ENCODE measurements at regions not wholly inside any gene's neighbourhood (a gene's known extent, or its start where the extent isn't known, plus 50 kb on each side); places are given as distances from the start of the nearest gene placed in this dataset.

DNA sequence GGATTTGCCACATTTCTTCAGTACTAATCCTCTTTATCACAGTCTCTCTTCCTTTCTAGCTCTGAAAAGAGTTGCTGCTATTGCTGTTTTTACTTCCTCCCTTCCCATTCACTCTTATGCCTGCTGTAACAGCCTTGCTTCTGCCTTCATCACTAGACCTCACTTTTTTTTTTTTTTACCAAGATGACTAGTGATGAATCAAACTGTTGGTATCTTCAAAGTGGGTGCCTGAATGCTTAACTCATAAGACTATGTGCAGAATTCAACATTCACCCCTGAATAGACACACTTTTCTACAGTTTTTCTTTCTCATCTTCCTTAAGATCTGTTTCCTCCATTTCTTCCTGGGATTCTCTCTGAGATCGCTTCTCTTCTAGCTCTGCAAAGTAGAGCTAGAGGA is 217.2 kb upstream of the HTR2A start:
- DNase-seq (ENCODE audit: low spot score) = peak; percentile 70

DNA sequence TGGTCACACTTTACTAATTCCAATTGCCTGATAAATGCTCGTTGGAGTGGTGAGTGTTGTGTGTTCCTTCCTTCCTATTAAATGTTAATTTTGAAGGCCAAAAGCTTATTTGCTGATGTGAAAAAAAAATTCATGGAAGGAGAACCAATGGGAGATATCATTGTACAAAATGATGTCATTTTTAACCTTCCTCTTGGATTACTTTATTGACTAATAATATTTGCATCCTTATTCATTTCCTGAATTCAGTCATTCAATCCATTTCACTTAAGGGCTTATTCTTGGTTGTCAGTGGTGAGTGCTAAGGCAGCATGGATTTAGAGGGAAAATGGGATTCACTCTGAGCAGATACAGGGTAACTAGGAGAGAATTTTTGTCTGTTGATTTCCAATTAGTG is 216.0 kb upstream of the HTR2A start:
- DNase-seq (ENCODE audit: low spot score) = no peak

DNA sequence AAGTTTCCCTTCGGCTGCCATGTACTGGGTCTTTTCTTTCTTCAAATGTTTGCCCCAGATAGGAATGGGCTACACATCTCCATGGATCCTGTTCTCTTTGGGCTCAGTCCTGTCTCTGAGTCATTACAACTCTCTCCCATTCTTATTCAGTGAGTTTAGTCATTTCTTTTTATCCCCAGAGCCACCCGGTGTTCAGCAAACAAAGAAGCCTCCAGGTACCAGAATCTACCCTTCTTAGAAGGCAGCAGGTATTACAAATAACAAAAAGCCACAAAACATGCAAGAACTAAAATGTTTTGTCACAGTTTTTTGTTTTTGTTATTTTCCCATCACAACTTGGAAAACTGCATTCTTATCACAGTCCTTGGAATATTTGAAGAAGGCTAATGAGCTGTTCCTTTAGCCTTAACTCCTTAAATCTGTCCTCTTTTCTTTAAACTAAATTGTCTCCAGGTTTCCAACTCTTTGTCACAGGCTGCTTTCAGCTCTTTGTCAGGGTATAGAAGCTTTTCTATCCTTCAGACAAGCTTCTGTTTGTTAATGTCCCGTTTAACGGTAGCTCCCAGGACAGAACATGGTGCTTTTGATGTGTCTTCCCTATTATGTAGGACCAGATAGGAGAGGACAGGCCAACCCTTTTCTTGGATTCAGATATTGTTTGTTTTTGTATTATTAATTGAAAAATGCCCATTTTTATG is 215.5 kb upstream of the HTR2A start:
- DNase-seq (ENCODE audit: low spot score) = peak; percentile 29

DNA sequence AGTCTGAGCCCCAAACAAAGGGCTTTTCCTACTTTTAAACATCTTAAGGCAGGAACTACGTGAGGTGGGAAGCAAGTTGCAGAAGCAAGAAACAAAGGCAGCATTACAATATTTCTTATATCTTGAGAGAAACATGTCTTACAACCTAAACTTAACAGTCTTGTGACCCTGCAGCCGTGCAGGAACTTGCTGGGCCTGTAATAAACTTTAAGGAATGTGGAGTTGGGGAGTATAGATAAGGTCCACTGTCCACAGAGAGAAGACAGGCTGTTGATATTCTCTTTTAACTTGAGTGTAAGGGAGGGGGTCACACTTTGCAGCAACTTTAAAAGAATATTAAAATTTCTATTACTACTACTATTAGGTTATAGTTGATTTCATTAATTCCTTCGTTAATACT is 214.6 kb upstream of the HTR2A start:
- DNase-seq (ENCODE audit: low spot score) = no peak

DNA sequence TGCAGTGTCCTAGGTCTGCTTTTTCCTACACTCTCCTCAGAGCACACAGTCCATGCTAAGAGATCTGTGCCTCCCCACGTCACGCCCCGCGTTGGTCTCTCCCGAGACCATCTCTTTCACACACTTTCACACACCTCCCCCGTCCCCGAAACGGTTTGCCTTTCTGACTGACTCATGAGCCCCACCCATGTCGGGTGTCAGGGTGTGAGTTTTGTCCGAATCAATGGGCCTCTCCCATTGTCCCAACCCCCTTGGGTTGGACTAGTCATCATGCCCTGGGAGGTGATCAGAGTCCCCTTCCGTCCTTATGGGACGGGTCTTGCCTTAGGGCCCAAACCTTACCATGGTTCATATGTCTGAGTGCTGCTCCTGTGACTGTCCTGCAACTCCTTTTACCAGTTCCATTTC is 214.0 kb upstream of the HTR2A start:
- no peak for DNase-seq (ENCODE audit: low spot score)

DNA sequence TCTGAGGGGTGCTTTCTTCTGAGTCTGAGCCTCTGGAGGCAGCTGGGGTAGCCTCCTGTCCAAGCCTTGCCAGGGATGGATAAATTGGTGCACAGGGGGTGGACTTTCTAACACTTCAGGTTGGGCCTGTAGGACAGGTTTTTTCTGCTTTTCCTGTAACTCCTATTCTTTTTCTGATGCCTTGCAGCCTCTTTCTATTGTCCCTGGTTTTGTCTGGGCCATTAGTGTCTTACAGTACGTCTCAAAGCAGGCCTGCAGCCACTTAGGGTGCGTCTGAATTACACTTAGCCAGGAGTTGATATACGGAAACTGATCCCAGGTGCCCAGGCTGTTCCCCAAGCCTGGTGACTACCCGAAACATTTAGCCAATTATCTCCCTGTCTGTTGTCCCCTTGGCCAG is 213.3 kb upstream of the HTR2A start:
- no peak for DNase-seq (ENCODE audit: low spot score)

DNA sequence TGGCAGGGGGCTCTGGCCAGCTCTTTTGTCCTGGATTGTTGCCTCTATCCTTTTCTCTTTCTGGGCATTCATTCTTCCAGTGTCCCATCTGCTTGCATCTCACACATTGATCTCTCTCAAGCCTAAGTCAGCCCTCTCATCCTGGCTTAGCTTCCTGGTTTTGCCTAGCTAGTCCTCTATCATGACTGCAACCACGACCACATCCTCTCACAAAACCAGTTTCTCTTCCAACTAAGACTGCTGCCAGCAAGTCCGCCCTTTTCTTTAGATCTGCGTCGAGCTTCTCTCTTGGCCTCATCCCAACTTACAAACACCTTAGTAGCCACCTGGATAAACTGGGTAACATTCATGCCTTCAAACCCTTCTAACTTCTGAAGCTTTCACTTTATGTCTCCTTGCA is 212.2 kb upstream of the HTR2A start:
- DNase-seq (ENCODE audit: low spot score) = no peak

DNA sequence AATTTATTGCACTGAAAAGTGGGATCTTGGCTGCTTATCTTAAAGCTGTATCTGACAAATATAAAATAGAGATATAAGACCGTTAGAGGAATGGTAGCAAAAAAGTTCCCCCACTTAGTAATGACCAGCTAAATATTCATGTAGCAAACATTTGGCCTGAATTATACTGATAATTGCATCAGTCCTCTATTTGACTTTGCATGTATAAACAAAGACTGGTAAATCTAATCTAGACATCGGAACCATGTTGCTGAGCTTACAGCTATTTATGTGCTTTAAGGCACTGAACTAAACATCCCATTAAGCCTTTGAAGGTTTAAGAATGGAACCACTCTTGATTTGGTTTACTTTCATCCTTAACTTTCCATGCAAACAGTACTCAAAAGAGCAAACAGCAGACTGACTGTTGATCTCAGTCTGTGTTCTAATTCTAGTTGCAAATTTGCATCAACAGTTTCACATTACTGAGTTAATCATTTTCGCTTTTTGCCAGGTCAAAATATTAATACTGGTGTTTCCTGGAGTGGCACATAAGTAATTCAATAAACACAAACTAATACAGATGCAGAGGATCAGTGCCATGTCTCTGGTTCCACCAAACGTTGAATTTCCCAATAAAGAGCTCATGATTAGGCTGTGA is 203.5 kb upstream of the HTR2A start:
- no peak for DNase-seq (ENCODE audit: low spot score)

DNA sequence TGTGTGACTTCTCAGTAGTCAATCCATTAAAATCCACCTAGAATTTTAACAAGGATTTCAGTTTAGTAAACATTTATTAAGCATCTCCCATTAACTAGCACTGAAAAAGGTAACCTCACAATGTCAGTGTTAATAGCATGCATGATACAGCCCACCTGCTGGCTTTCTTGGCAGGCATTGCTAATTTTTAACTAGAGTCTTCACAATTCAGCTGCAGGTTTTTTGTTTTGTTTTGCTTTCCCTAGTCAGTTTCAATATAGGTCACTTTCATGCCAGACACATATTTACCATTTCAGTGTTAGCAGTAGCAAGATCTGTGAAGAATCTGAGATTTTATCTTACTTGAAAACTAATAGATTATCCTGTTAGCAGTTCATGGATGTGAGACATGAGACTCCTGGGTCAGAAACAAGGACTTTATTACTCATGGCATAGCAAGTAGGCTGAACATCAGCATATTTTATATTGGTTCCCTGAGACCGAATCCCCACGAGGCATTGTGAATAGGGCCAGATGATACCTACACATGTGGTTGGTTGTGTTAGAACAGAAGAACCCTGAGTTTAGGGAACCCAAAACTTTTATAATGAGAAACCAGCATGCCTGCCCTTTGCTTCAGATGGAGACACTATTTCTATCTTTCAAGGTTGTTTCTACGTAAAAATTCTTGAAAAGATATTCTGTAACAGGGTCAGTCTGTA is 198.0 kb upstream of the HTR2A start:
- no peak for DNase-seq (ENCODE audit: low spot score)

DNA sequence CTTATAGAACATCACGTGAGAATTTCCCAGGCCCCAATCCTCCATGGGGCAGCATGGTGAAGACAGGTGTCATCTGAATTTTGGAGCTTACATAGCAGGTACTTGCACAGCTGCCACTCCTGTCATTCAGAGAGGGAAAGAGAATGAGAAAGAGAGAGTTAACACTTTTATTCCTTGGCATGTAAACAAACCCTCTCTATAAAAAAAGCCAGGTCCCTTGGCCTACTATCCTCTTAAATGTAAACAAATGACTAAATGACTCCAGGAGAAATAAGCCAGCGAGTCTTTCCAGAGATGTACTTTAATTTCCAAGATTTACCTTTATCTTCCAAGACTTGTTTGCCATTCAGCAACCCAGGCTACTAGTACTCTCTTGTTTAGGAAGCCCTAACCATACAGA is 195.3 kb upstream of the HTR2A start:
- DNase-seq (ENCODE audit: low spot score) = no peak

DNA sequence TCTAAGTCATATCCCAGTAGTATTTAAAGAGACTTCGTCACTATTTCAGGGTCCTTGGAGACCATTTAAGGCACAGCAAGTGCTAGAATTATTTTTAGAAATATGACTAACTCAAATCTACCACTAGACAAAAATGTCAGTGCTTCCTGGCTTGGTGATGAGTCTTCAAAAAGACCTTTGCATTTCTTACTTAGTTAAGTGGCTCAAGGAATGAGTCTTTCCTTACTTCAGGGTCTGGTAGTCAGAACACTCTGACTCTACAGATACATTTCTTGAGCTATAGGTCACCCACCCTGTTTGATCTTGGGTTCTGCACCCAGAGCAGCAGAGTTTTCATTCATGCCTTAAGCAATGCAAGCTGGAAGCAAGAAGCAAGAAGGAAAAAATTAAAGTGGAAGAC is 191.0 kb upstream of the HTR2A start:
- DNase-seq (ENCODE audit: low spot score) = peak; percentile 49

DNA sequence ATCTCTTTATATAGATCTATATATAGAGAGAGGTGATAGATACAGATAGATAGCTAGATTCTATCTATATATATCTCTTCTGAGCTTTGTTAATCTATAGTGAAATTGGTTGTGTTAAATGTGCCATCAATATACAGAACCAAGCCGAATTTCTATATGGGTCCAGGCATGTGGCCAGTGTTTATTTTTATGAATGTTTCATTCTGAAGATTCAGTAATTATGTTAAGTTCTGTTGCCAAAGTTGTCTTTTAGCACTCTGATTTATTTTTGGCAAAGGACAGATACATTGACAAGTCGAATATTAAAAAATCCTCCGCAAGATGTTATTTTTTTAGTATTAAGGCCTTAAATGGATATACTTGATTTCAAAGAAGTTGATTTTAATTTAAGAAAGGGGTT is 190.4 kb upstream of the HTR2A start:
- no peak for DNase-seq (ENCODE audit: low spot score)

DNA sequence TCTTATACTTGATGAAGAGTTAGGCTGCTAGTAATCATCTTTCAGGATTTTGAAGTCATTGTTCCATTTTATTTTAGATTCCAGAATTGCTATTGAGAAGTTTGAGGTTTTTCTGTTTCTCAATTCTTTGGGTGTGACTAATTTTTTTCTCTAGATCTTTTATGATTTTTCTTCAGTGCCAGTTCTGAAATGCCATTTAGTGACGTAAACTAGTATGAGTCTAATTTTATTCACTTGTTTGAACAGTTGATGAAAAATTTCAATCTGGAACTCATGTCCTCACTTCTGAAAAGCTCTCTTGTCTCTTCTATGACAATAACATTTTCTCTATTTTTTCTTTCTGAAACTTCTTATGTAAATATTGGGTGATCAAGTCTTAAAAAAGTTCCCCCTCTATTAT is 188.5 kb upstream of the HTR2A start:
- peak; percentile 38 for DNase-seq (ENCODE audit: low spot score)

DNA sequence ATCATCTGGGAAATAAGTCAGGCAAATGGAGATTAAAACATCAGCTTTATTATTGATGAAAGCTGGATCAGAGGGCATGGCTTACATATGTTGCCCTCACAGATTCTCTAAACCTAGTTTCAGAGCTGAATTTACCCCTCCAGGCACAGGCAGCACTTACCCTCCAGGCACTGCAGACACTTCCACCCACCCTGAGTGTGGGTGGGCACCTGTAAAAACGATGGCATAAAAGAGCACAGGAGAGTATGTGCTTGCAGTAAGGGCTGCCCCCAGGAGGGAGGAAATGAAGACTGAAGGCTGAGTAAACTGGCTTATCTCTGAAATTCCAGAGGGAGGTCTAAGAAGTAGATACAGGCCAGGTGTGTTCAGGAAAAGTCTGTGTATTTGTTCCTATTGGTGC is 185.0 kb upstream of the HTR2A start:
- no peak for DNase-seq (ENCODE audit: low spot score)

DNA sequence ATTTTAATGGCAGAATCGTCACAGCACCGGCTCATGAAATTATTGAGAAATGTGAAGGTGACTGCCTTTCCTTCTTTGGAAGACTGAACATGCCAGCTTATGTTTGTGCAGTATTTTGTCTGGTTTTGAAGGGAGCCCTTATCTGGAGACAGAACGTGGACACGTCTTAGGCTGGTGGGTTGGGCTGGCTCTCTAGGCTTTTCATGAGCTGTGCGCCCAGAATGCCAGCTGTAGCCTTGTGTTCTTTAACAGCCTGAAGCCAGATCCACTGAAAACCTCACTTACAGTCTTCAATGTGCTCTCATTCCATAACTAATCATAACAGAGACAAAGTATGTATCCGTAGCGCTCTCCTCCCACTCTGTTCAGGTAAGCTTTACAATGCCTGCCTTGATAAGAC is 184.4 kb upstream of the HTR2A start:
- DNase-seq (ENCODE audit: low spot score) = no peak

DNA sequence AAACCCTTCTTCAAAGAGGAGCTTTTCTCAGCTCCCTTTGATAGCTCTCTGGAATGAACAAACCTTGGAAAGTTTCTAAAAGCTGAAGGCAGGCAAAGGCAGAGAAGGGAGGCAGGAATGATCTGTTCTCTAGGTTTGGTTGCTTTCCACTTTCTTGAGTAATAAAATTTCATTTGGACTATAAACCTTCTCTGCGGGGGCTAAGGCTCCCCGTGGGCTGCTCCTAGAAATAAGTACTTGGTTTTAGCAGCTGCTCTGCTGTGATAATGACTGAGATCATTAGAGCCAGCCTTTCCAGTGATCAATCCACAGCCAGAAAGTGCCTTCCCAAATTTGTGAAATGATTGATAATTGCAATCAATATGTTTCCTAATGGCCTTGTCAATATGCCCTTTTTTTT is 183.8 kb upstream of the HTR2A start:
- no peak for DNase-seq (ENCODE audit: low spot score)

DNA sequence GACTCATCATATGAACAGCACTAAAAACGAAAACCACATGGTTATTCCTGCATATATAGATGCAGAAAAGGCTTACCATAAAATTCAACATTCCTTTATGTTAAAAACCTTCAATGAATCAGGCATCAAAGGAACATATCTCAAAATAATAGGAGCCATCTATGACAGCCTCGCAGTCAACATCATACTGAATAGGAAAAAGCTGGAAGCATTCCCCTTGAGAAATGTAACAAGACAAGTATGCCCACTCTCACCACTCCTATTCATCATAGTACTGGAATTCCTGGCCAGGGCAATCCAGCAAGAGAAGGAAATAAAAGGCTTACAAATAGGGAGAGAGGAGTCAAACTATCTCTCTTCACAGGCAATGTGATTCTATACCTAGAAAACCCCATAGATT is 179.6 kb upstream of the HTR2A start:
- DNase-seq (ENCODE audit: low spot score) = no peak

DNA sequence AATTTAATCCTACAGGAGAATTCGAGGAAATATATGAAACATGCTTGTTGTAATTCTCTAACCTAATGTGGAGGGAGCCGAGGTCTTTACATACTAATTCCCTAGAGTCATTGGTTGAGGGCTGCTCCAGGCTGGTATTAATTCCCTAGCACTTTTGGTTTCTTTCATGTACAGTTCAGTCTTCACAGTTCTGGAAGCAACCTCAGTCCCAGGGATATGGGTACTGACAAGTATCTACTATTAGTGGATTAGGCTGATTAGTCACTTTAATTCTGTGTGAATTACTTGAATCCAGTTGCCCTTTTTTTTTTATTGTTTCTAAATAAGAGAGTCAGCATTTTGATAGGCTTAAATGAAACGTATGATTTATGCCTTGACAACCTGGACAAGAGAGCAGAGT is 172.3 kb upstream of the HTR2A start:
- no peak for DNase-seq (ENCODE audit: low spot score)

DNA sequence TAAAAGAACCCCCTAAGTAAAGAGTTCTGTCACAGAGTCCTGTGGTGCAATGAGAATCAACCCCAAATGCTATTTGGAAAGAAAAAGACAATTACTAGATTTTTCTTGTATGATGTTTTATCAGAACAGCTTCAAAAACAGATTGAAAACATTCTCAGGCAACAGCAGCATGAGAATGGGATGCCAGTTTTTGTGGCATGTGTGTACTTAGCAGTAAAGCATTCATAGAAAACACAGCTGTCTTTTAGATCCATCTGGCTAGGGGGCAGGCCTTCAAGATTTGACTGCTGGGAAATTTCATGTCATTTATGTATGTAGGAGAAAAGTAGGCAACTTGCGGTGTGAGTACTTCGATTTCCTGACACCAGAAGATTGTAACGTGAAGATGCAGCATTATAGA is 170.5 kb upstream of the HTR2A start:
- no peak for DNase-seq (ENCODE audit: low spot score)

DNA sequence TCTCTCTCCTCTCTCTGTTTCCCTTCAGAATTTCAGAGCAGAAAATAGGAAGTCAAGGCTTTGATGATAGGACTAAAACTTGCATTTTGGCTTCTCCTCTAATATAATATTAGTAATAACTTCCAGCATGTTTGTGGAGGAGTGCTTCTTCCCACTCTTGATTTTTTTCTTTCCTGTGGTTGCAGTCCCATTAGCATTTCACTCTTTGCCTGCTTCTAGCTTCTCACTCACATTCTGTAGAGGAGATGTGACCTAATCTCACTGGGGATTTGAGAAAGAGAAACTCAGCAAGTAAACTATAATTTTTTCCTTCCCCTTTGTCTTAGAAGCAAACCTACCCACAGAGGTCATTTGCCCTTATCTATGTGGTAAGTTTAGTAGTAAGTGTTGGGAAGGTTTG is 169.4 kb upstream of the HTR2A start:
- DNase-seq (ENCODE audit: low spot score) = peak; percentile 18

DNA sequence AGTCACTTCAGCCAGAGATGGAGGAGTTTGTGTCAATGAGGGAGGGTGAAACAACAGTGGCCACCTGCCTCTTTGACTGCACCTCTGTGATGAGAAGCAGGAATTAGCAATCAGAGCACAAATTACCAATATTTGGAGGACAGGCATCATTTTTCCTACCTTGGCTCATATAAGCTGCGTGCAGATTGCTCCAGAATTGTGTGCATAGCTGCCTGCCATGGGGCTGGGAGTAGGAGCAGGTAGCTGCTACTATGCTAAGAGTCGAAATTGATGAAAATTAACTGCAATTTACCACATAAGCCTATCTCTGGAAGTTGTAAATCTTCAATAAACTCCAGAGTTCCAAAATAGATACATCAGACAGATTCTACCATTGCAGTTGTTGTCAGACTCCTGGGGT is 167.5 kb upstream of the HTR2A start:
- no peak for DNase-seq (ENCODE audit: low spot score)

DNA sequence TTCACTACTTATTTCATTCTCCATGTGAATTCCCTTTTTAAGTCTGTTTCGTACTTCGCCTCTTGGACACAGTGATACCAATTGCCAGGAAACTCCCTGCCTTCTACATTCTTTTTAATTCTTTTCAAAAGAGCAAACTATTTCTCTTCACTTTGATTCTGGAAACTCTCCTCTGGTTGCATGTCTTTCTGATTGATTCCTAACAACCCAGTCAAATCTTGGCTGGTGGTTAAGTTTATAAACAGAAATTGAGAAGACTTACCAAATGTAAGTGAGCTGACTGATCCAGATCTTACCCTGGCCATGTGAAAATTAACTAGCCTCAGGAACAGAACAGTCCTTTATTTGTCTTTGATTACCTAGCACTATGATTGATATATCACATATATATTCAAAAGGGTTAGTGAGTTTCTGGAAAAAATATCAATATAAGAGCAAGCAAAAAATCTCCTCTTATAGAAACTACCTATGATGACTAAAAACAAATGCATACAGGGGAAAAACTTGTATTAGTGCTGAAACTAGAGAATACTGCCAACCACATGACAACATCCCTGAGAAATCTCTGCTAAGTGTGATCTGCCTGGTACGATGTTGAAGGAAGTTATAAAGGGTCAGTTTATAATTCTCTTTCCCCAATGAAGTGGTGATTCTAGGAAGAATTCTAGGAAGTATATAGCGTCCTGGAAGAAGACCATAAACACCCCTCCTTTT is 152.6 kb upstream of the HTR2A start:
- no peak for DNase-seq (ENCODE audit: low spot score)

DNA sequence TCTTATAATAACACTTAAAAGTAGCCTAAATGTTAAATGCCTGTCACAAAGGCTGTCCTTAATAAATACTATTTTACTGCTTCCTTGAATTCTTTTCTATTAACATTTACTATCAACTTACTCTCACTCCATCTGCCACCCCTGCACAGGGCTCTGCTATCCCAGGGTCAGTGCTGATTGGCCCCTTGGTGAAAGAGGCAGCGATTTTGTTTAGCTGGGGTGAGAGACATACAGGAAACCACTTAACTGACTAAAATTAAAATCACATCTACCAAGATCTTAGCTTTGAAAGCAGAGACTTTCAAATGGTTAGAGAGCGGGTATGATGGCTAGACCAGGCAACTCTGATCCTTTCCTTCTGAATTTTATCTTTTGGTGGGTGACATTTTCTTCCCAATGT is 149.9 kb upstream of the HTR2A start:
- no peak for DNase-seq (ENCODE audit: low spot score)

Measured in AG20443 (cell line).